Vagina (tissue), 2 donors: ENCODE measurements at regions not wholly inside any gene's neighbourhood (a gene's known extent, or its start where the extent isn't known, plus 50 kb on each side); places are given as distances from the start of the nearest gene placed in this dataset.

Experiments used
- CTCF ChIP-seq, 3 experiments: fragments of 450-650 bp in 2 of 3; fragments of 200-600 bp in 1 of 3; sonication (generic) in 1 of 3; IDR thresholded peaks; one replicate each; pipeline ENCODE4 v1.5.1; 2017 to 2019; ENCODE audit warnings: antibody characterized with exemption in 3 of 3, mild to moderate bottlenecking in 2 of 3, moderate library complexity in 2 of 3
- POLR2A ChIP-seq, 2 donors: fragments of 450-650 bp; IDR thresholded peaks; one replicate each; pipeline ENCODE4 v1.6.1; 2017; ENCODE audit warnings: antibody characterized with exemption in 2 of 2, mild to moderate bottlenecking in 2 of 2, moderate library complexity in 2 of 2
- POLR2AphosphoS5 ChIP-seq, 2 donors: sonication (generic); formaldehyde crosslinking; IDR thresholded peaks; one replicate each; pipeline ENCODE4 v1.9.0; 2017; ENCODE audit warnings: antibody characterized with exemption in 2 of 2, mild to moderate bottlenecking in 2 of 2, low read depth in 1 of 2; ENCODE audit not compliant: insufficient read depth in 1 of 2

DNA sequence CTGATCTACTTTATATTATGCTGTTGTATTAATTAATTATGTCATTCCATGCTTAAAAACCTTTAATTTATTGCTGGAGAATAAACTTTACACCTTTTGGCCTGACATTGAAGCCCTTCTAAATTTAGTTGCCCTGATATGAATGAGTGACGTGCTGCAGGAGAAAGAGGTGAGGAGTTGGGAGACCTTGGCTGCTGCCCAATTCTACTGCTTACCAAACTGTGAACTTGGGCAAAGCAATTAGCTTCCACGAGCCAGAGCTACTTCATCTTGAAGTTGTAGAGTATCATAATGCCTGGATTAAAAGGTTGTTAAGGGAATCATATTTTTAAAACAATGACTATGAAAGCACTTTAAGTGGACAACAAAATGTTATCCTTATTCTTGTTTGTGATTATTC, 126.8 kb upstream of the DEPDC1 start:
- TF ChIP-seq POLR2A (IDR thresholded peaks at IDR 0.05): no peak
- no peak for TF ChIP-seq POLR2AphosphoS5 (IDR thresholded peaks at IDR 0.05; ENCODE audit: insufficient read depth in 1 of 2, low read depth in 1 of 2)
- TF ChIP-seq CTCF (IDR thresholded peaks at IDR 0.05): no peak
